ENCODE measurements at regions not wholly inside any gene's neighbourhood (a gene's known extent, or its start where the extent isn't known, plus 50 kb on each side); places are given as distances from the start of the nearest gene placed in this dataset.

- Histone ChIP-seq H3K4me3 (replicated peaks; ENCODE audit: low read depth, low read length) (no peak overlapping the region), H3K36me3 (ENCODE audit: control insufficient read depth, insufficient read depth, low read length) (no peaks in the 10 kb centered on the region), H3K27me3 (replicated peaks; ENCODE audit: control insufficient read depth, insufficient read depth, low read length) (no peaks in the 10 kb centered on the region)
- no peak for DNase-seq (ENCODE audit: extremely low read depth, insufficient read length)
- no peak for TF ChIP-seq CTCF (IDR thresholded peaks at IDR 0.05; ENCODE audit: insufficient read depth, low read length, poor library complexity, severe bottlenecking)
These were observed 302.0 kb upstream of the LYZL1 start for GRCh38 chr10:28986856-28987255.

- no peak for TF ChIP-seq CTCF (IDR thresholded peaks at IDR 0.05; ENCODE audit: insufficient read depth, low read length, poor library complexity, severe bottlenecking)
- no peak overlapping the region for H3K4me3 ChIP-seq (replicated peaks; ENCODE audit: low read depth, low read length)
- H3K36me3 ChIP-seq (ENCODE audit: control insufficient read depth, insufficient read depth, low read length), result no peaks in the 10 kb centered on the region
- DNase-seq (ENCODE audit: extremely low read depth, insufficient read length), result no peak
- H3K27me3 ChIP-seq (replicated peaks; ENCODE audit: control insufficient read depth, insufficient read depth, low read length), result no peaks in the 10 kb centered on the region
These were observed 301.1 kb upstream of the LYZL1 start for GRCh38 chr10:28987555-28988320.

- Histone ChIP-seq H3K36me3 (ENCODE audit: control insufficient read depth, insufficient read depth, low read length) (no peaks in the 10 kb centered on the region), H3K27me3 (replicated peaks; ENCODE audit: control insufficient read depth, insufficient read depth, low read length) (no peaks in the 10 kb centered on the region), H3K4me3 (replicated peaks; ENCODE audit: low read depth, low read length) (no peak overlapping the region)
- no peak for TF ChIP-seq CTCF (IDR thresholded peaks at IDR 0.05; ENCODE audit: insufficient read depth, low read length, poor library complexity, severe bottlenecking)
- DNase-seq (ENCODE audit: extremely low read depth, insufficient read length), result no peak
These were observed 299.9 kb upstream of the LYZL1 start for GRCh38 chr10:28988980-28989379.

- Histone ChIP-seq H3K4me3 (replicated peaks; ENCODE audit: low read depth, low read length) (no peak overlapping the region), H3K27me3 (replicated peaks; ENCODE audit: control insufficient read depth, insufficient read depth, low read length) (no peaks in the 10 kb centered on the region), H3K36me3 (ENCODE audit: control insufficient read depth, insufficient read depth, low read length) (no peaks in the 10 kb centered on the region)
- DNase-seq (ENCODE audit: extremely low read depth, insufficient read length), result no peak
- TF ChIP-seq CTCF (IDR thresholded peaks at IDR 0.05; ENCODE audit: insufficient read depth, low read length, poor library complexity, severe bottlenecking), result peak; percentile 71
These were observed 297.3 kb upstream of the LYZL1 start for GRCh38 chr10:28991333-28992270.

GRCh38 chr10:28993056-28993455 lies 295.8 kb upstream of the LYZL1 start:
- no peaks in the 10 kb centered on the region for H3K36me3 ChIP-seq (ENCODE audit: control insufficient read depth, insufficient read depth, low read length)
- H3K4me3 ChIP-seq (replicated peaks; ENCODE audit: low read depth, low read length), result no peak overlapping the region
- TF ChIP-seq CTCF (IDR thresholded peaks at IDR 0.05; ENCODE audit: insufficient read depth, low read length, poor library complexity, severe bottlenecking), result no peak

More at GRCh38 chr10:28993056-28993455, 295.8 kb upstream of the LYZL1 start:
- H3K27me3 ChIP-seq (replicated peaks; ENCODE audit: control insufficient read depth, insufficient read depth, low read length), result no peaks in the 10 kb centered on the region
- DNase-seq (ENCODE audit: extremely low read depth, insufficient read length), result no peak

Measured in GM06990 (cell line).